ENCODE measurements at regions not wholly inside any gene's neighbourhood (a gene's known extent, or its start where the extent isn't known, plus 50 kb on each side); places are given as distances from the start of the nearest gene placed in this dataset.

DNA sequence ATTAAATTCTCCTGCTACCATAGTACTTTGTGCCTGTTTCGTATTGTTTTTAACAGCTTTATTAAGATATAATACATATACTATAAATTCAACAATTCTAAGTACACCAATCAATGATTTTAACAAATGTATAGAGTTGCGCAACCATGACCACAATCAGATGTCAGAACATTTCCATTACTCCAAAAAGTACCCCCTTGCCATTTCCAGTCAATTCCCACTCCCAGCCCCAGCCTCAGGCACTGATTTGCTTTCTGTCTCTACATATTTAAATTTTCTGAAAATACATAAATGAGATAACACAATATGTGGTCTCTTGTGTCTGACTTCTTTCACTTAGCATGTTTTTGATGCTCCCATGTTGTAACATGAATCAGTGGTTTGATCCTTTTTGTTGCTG lies 193.9 kb downstream of the FIGN start:
- Mint-ChIP-seq H3K36me3 (no peaks in the 10 kb centered on the region), H3K4me3 (no peak overlapping the region), H3K4me1 (no peaks in the 10 kb centered on the region), H3K9me3 (no peaks in the 10 kb centered on the region), H3K27ac (no peak overlapping the region), H3K27me3 (ENCODE audit: low read depth) (no peaks in the 10 kb centered on the region)
- ATAC-seq (no peak), DNase-seq (ENCODE audit: low spot score) (no peak)
- ChIA-PET CTCF (no interaction called here), POLR2A (no interaction called here)
- TF ChIP-seq ZNF671 (CRISPR knock-in tag; IDR thresholded peaks at IDR 0.05) (no peak), MAX (CRISPR knock-in tag; IDR thresholded peaks at IDR 0.05) (no peak), TCF7 (CRISPR knock-in tag; IDR thresholded peaks at IDR 0.05; ENCODE audit: low read depth) (no peak), SMAD3 (CRISPR knock-in tag; IDR thresholded peaks at IDR 0.05; ENCODE audit: borderline replicate concordance) (no peak), GRHL2 (CRISPR knock-in tag; IDR thresholded peaks at IDR 0.05; ENCODE audit: insufficient replicate concordance, severe bottlenecking) (no peak), JUN (CRISPR knock-in tag; IDR thresholded peaks at IDR 0.05) (no peak), MYBL2 (CRISPR knock-in tag; IDR thresholded peaks at IDR 0.05) (no peak), ATF6 (CRISPR knock-in tag; IDR thresholded peaks at IDR 0.05) (no peak), CBFB (CRISPR knock-in tag; IDR thresholded peaks at IDR 0.05; ENCODE audit: low read depth) (no peak), NR3C1 (CRISPR knock-in tag; conservative IDR thresholded peaks at IDR 0.05; ENCODE audit: low read depth) (no peak), ZBTB43 (CRISPR knock-in tag; IDR thresholded peaks at IDR 0.05) (no peak), MXD4 (CRISPR knock-in tag; IDR thresholded peaks at IDR 0.05; ENCODE audit: borderline replicate concordance) (no peak), ARID4B (CRISPR knock-in tag; IDR thresholded peaks at IDR 0.05; ENCODE audit: borderline replicate concordance) (no peak), TP53 (CRISPR knock-in tag; IDR thresholded peaks at IDR 0.05) (no peak), TEAD4 (CRISPR knock-in tag; IDR thresholded peaks at IDR 0.05) (no peak)
- TF ChIP-seq, protein P1, sequence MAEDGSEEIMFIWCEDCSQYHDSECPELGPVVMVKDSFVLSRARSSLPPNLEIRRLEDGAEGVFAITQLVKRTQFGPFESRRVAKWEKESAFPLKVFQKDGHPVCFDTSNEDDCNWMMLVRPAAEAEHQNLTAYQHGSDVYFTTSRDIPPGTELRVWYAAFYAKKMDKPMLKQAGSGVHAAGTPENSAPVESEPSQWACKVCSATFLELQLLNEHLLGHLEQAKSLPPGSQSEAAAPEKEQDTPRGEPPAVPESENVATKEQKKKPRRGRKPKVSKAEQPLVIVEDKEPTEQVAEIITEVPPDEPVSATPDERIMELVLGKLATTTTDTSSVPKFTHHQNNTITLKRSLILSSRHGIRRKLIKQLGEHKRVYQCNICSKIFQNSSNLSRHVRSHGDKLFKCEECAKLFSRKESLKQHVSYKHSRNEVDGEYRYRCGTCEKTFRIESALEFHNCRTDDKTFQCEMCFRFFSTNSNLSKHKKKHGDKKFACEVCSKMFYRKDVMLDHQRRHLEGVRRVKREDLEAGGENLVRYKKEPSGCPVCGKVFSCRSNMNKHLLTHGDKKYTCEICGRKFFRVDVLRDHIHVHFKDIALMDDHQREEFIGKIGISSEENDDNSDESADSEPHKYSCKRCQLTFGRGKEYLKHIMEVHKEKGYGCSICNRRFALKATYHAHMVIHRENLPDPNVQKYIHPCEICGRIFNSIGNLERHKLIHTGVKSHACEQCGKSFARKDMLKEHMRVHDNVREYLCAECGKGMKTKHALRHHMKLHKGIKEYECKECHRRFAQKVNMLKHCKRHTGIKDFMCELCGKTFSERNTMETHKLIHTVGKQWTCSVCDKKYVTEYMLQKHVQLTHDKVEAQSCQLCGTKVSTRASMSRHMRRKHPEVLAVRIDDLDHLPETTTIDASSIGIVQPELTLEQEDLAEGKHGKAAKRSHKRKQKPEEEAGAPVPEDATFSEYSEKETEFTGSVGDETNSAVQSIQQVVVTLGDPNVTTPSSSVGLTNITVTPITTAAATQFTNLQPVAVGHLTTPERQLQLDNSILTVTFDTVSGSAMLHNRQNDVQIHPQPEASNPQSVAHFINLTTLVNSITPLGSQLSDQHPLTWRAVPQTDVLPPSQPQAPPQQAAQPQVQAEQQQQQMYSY (CRISPR knock-in tag; IDR thresholded peaks at IDR 0.05), result no peak
- TF ChIP-seq, protein P2, sequence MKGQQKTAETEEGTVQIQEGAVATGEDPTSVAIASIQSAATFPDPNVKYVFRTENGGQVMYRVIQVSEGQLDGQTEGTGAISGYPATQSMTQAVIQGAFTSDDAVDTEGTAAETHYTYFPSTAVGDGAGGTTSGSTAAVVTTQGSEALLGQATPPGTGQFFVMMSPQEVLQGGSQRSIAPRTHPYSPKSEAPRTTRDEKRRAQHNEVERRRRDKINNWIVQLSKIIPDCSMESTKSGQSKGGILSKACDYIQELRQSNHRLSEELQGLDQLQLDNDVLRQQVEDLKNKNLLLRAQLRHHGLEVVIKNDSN (CRISPR knock-in tag; IDR thresholded peaks at IDR 0.05), result no peak
- TF ChIP-seq, protein P3, sequence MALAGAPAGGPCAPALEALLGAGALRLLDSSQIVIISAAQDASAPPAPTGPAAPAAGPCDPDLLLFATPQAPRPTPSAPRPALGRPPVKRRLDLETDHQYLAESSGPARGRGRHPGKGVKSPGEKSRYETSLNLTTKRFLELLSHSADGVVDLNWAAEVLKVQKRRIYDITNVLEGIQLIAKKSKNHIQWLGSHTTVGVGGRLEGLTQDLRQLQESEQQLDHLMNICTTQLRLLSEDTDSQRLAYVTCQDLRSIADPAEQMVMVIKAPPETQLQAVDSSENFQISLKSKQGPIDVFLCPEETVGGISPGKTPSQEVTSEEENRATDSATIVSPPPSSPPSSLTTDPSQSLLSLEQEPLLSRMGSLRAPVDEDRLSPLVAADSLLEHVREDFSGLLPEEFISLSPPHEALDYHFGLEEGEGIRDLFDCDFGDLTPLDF (CRISPR knock-in tag; IDR thresholded peaks at IDR 0.05), result no peak
- TF ChIP-seq, protein P4, sequence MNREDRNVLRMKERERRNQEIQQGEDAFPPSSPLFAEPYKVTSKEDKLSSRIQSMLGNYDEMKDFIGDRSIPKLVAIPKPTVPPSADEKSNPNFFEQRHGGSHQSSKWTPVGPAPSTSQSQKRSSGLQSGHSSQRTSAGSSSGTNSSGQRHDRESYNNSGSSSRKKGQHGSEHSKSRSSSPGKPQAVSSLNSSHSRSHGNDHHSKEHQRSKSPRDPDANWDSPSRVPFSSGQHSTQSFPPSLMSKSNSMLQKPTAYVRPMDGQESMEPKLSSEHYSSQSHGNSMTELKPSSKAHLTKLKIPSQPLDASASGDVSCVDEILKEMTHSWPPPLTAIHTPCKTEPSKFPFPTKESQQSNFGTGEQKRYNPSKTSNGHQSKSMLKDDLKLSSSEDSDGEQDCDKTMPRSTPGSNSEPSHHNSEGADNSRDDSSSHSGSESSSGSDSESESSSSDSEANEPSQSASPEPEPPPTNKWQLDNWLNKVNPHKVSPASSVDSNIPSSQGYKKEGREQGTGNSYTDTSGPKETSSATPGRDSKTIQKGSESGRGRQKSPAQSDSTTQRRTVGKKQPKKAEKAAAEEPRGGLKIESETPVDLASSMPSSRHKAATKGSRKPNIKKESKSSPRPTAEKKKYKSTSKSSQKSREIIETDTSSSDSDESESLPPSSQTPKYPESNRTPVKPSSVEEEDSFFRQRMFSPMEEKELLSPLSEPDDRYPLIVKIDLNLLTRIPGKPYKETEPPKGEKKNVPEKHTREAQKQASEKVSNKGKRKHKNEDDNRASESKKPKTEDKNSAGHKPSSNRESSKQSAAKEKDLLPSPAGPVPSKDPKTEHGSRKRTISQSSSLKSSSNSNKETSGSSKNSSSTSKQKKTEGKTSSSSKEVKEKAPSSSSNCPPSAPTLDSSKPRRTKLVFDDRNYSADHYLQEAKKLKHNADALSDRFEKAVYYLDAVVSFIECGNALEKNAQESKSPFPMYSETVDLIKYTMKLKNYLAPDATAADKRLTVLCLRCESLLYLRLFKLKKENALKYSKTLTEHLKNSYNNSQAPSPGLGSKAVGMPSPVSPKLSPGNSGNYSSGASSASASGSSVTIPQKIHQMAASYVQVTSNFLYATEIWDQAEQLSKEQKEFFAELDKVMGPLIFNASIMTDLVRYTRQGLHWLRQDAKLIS (CRISPR knock-in tag; IDR thresholded peaks at IDR 0.05; ENCODE audit: borderline replicate concordance), result no peak

Data from WTC11 (cell line).